ENCODE measurements at regions not wholly inside any gene's neighbourhood (a gene's known extent, or its start where the extent isn't known, plus 50 kb on each side); places are given as distances from the start of the nearest gene placed in this dataset.
"Not testable (repeated sequence)": the region's sequence is repeated elsewhere in the genome, so short reads cannot be mapped to it uniquely, and the experiment has no call there.

GRCh38 chr15:96035091-96035490 lies 295.4 kb upstream of the NR2F2 start:
- DNase-seq, result no peak

GRCh38 chr15:96035635-96036034 lies 294.9 kb upstream of the NR2F2 start:
- DNase-seq, result no peak

- DNase-seq, result no peak
Measured at GRCh38 chr15:96037584-96037983, 292.9 kb upstream of the NR2F2 start.

- DNase-seq, result no peak
Measured at GRCh38 chr15:96038131-96038530, 292.4 kb upstream of the NR2F2 start.

GRCh38 chr15:96038650-96039049 lies 291.9 kb upstream of the NR2F2 start:
- DNase-seq, result no peak

- no peak for DNase-seq
Measured at GRCh38 chr15:96041982-96042733, 288.3 kb upstream of the NR2F2 start.

GRCh38 chr15:96042734-96043224 lies 287.7 kb upstream of the NR2F2 start:
- no peak for DNase-seq

- no peak for DNase-seq
Measured at GRCh38 chr15:96043591-96044171, 286.8 kb upstream of the NR2F2 start.

GRCh38 chr15:96046620-96047240 lies 283.8 kb upstream of the NR2F2 start:
- DNase-seq, result no peak

- DNase-seq, result peak; percentile 36
Measured at GRCh38 chr15:96047255-96047931, 283.1 kb upstream of the NR2F2 start.

GRCh38 chr15:96049323-96049722 lies 281.2 kb upstream of the NR2F2 start:
- DNase-seq, result no peak

- DNase-seq, result no peak
Measured at GRCh38 chr15:96049766-96050165, 280.7 kb upstream of the NR2F2 start.

GRCh38 chr15:96051598-96051997 lies 278.9 kb upstream of the NR2F2 start:
- DNase-seq, result no peak

GRCh38 chr15:96052154-96052553 lies 278.3 kb upstream of the NR2F2 start:
- no peak for DNase-seq

- DNase-seq, result no peak
Measured at GRCh38 chr15:96052572-96053030, 277.9 kb upstream of the NR2F2 start.

- peak; percentile 76 for DNase-seq
Measured at GRCh38 chr15:96053031-96053780, 277.3 kb upstream of the NR2F2 start.

- DNase-seq, result peak; percentile 60
Measured at GRCh38 chr15:96053781-96054428, 276.6 kb upstream of the NR2F2 start.

- DNase-seq, result peak; percentile 57
Measured at GRCh38 chr15:96054621-96055020, 275.9 kb upstream of the NR2F2 start.

- no peak for DNase-seq
Measured at GRCh38 chr15:96058103-96058851, 272.2 kb upstream of the NR2F2 start.

- DNase-seq, result not testable (repeated sequence)
Measured at GRCh38 chr15:96058852-96059103, 271.7 kb upstream of the NR2F2 start.

GRCh38 chr15:96060591-96060990 lies 269.9 kb upstream of the NR2F2 start:
- not testable (repeated sequence) for DNase-seq

Measured in tongue (tissue), 1 donor.